ENCODE measurements at regions not wholly inside any gene's neighbourhood (a gene's known extent, or its start where the extent isn't known, plus 50 kb on each side); places are given as distances from the start of the nearest gene placed in this dataset.

DNA sequence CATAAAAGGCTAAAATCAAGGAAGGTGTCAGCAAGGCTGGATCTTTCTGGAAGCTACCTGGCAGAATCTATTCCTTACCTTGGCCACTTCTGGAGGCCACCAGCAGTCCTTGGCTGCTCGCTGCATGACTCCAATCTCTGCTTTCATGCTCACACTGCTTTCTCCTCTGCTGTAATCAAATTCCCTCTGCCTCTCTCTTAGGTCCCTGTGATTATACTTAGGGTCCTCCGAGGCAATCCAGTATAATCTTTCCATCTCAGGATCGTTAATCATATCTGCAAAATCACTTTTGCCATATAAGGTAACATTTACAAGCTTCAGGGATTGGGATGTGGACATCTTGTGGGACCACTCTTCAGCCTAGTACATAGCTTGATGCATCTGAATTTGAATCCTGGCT is 110.7 kb upstream of the IVNS1ABP start:
- no peak for DNase-seq

DNA sequence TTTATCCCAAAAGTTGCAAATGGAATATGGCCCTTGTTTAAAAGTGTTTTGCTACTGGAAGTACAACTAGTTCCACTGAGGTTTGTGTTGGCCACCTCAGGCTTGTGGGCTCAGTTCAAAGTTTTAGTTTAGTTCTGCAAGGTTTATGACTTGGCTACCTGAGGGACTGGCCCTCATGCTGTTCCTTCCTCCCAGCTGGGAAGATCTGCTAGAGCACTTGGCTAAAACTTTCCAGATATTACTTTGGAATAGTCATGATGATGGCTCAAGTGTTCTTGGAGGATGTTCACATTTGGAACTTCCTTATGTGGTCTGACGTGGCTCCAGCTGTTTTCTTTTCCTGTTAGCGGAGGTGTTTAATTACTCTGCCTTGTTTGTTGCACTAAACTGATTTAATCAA is 110.2 kb upstream of the IVNS1ABP start:
- DNase-seq = no peak

GRCh38 chr1:185426848-185427247 is 109.8 kb upstream of the IVNS1ABP start:
- DNase-seq = no peak

DNA sequence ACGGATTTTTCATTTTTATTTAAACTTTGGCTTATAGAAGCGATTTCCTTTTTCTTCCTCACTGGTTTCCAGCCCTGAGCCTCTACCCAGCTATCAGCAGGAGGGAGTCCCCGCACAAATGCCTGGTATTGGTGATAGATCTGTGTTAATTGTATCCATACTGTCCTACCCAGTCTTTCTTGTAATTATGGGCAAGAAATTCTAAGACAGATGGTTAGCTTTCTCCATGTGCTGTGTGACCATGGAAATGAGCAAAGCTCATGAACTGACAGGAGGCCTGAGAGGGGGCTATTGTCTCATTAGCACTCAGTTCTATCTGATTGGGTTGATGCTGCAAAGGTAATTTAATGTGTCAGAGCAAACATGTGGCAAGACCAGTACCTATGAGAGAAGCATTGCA is 108.1 kb upstream of the IVNS1ABP start:
- no peak for DNase-seq

GRCh38 chr1:185421485-185422107 is 104.6 kb upstream of the IVNS1ABP start:
- no peak for DNase-seq

GRCh38 chr1:185420588-185421081 is 103.6 kb upstream of the IVNS1ABP start:
- no peak for DNase-seq

DNA sequence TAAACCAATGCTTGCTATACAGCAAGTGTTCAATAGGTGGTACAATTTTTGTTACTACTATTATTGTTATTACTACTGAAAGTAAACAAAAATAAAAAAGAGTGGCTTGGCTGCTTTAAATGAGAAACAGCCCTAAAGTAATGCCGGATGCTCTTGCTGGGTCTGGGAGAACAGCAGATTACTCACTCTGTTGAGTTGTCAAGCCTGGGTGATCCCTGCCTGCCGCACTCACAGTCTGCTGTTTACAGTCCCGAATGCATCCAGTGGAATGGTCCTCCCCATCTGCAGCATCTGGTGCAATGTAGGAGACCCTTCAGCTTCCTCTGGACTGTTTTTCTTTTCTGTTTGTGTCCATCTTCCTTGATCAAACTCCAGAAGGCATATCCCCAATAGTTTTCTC is 102.7 kb upstream of the IVNS1ABP start:
- no peak for DNase-seq

DNA sequence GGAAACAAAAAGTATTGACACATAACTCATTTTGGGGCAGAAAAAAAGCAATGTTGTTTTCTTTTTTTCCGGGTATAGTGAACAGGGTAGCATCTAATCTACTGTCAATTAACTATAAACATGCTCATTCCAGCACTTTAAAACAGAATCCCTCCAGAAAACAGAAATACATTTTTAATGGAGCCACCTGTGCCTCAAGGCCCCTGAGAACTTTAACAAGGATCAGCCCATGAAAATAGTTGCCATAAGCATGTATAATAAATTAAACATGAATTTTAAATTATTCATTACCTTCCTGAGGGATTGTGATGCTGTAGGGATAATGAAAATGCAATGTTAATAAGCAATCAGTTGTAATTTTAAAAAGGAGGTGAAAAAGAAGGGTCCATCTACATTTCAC is 101.4 kb upstream of the IVNS1ABP start:
- no peak for DNase-seq

DNA sequence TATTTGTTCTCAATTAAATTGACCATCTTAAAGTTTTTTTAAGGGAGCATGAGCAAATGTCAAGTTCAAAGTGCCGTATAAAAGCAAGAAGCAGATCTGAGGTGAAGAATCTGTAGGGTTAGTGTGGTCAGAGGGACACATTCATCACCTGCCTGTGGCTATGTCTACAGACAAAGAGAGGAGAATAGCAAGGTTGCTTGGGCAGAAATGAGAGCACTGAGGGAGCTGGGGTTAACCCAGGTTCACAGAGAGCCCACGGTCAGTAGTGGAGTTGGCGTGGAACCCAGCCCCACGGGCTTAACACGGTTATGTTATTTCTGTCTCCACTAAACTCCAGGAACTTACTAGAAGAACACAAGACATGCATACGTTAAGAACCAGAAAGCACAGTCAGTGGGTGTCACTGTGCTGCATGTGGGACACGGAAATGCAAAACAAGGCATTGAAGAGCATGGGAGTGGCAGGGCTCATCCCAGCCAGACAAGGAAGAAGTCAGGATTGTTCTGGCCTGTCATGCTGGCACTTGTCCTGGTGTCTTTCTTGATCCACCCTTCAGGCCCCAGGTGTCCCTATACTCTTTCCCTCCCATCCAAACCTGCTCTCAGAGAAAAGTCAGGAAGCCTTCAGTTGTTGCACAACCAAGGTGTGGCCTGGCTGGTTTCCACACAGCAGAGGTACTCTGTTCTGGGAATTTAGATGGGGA is 95.5 kb upstream of the IVNS1ABP start:
- no peak for DNase-seq

DNA sequence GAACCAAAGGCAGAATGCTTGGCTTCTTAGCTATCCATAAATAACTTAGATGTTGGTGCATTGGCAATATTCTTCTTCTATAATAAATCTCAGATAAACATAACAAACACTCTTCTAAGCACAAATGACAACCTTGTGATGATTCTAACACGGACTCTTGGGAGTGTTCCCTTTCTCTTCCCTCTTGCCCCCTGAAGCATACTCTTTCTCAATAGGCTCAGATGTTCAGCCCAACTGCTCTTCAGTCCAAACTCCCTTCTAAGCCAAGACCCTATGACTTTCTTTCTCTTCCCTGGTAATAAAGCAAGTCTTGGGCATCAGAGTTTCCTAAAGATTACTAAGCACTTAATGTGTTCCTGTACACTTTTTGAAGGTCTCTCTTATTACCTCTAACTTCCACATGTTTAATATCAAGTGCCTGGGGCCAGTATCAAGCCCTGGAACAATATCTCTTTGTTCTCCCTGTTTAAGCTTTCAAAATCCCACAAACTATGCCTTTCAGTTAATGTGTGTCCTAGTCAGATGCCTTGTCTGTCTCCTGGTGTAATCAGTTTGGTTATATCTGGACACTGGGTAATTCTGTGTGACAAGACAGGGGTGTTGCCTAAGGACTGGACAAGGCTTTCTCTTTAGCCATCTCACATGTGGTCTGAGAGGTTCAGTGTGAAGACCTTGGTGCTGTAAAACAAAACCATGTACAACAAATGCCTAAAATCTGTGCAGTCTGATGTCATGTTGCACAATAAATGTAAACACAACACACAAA is 92.9 kb upstream of the IVNS1ABP start:
- DNase-seq = no peak

GRCh38 chr1:185409345-185409744 is 92.3 kb upstream of the IVNS1ABP start:
- no peak for DNase-seq

DNA sequence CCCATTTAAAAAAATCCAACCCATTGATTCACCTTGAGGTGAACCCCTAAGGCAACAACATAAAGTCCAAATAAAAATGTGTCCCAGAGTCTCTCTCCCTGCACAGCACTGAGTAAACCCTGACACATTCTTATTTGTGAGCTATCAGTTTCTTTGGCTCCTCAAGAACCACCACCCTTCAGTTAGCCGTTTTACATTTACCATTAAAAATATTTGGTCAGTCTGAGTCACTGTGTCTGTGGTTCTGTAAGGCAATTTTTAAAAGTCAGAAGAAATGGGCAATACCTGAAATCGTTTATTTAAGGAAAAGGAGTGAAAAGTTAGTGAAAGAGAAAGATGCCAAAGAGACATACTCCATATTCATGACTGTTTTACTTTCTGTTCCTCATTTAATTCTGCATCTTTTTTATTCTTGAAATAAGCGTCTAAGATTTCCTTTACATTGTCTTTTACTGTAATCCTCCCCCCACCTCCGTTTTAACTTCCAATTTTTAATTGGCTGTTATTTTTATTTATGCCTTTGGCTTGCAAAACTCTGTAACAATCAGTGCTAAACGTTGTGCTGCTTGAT is 91.7 kb upstream of the IVNS1ABP start:
- DNase-seq = no peak

DNA sequence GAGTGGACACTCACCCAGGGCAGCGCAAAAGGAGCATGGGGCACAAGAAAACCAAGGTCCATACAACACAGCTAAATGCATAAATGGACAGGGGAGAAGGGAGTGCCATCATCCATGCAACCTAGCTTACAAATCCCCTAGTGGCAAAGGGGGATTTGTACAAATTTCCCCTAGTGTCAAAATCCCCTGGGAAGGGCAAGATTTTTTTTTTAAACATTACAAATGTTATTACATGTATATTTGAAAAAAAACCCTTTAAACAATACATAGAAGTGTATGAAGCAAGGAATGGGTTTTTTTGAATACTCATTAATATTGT is 89.6 kb upstream of the IVNS1ABP start:
- no peak for DNase-seq

- no peak for DNase-seq
Measured at GRCh38 chr1:185406006-185406690, 89.1 kb upstream of the IVNS1ABP start.

DNA sequence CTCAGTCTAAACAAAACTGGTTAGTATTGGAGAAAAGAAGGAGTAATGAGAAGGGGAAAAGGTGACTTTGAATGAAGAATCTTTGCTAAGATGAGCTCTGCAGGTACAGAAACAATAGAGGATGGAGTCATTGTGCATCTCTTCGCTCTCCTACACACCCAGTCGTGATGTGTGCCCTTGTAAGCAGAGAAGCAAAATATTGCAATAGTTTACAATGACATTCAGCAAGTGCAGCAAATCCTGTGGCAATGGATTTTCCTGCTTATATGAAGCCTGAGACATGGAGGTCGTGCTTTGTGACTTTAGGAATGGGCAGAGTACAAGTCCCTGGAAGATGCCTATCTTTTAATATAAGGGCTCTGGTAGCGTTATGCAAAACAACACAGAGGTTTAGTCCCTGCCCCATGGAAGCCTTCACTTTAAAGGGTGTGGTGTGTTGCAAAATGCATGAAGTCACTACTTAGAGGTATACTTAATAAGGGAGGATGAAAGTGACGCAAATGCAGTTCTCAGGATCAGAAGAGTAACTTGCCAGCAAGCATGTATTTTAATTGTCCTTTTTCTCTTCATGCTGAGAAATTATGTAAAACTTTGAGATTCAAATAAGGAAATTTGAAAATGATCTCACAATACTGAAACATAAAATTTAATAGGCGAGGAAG is 88.0 kb upstream of the IVNS1ABP start:
- DNase-seq = no peak

DNA sequence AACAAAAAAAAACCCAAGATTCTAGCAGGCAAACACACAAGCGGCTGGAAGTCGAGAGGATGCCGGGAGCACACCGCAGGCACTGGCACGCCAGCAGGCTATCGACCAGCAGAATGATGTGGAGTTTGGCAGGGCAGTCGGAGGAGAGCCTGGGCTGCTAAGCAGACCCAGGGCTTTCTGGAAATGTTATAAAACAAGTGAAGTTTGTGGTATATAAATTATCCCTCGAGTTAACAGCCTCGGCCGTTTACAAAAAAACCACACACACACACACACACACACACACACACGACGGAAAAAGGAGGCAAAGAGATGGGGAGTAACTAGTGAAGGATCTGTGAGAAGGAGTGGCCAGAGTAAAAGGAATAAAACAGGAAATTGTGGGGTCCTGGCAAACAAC is 87.2 kb upstream of the IVNS1ABP start:
- no peak for DNase-seq

DNA sequence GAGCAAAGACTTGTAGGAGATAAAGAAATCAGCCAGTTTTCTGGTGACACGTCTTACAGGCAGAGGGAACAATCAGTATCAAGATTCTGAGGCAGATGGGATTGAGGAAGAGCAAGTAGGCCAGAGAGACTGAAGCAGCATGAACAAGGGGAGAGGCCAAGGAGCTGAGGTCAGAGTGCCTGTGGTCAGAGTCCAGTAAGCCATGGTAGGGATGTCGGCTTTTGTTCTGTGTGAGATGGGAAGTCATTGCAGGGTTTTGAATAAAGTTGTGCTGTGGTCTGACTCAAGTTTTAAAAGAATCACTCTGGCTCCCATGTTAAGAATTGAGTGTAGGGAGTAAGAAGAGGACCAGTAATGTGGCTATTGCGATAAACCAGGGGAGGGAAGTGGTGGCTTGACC is 85.9 kb upstream of the IVNS1ABP start:
- DNase-seq = no peak

DNA sequence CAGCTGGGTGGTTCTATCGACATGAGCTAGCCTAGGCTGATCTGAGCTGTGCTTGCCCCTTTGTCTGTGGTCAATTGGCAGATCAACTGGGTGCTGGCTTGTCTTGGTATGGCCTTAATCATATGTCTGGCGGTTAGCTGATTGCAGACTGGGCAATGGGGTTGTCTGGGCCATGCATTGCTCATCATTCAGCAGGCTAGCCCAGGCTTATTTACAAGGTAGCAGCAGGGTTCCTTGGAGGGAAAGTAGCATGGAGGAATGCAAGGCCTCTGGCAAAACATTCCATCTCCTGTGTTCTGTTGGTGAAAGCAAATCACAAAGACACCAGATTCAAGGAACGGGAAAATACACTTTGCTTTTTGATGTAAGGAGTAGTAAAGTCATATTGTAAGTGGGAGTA is 84.0 kb upstream of the IVNS1ABP start:
- no peak for DNase-seq

DNA sequence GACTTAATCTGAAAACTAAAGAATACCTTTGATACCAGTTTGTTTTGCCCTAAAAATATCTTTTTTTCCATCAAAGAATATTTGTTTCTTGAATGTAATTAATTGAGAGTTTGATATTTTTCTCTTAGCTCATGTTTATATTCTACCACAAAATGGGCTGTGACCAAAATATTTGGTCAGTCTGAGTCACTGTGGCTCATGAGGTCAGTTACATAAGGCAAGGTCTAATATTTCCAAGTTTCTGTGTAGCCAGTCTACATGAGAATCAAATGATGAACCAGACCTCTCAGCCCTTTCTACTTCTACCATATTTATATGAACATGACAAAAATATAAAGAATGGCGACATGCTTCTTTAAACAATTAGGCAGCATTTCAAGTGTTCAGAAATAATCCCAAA is 83.0 kb upstream of the IVNS1ABP start:
- no peak for DNase-seq

DNA sequence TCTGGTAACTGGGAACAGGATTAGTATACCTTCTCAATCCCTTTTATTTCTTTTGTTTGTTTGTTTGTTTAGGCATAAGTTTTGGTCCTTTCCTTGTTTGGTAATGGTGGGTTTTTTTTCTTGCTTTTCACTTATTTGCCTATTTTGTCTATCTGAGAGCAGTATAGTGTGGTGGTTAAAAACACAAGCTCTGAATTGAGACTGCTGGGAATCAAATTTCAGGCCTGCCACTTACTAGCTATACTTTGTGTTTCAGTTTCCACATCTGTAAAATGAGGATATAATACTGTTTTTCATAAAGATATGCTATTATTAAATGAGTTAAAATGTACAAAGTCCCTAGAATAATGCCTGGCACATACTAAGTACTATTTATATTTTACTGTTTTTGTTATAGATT is 81.6 kb upstream of the IVNS1ABP start:
- no peak for DNase-seq

DNA sequence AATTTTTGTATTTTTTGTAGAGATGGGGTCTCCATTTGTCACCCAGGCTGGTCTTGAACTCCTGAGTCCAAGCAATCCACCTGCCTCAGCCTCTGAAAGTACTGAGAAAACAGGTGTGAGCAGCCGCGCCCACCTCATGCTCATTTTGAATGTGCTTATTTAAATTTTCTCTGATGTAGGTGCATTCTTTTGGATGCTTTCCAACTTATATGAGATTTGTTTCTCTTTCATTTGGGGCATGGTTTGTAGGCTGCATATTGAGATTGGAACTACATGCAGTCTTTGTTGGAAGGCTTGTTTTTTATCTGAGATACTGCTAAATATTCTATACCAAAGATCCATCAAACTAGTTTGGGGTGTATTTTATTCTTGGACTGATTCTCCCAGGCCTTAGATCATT is 81.0 kb upstream of the IVNS1ABP start:
- no peak for DNase-seq

GRCh38 chr1:185397183-185397582 is 80.1 kb upstream of the IVNS1ABP start:
- DNase-seq = no peak

DNA sequence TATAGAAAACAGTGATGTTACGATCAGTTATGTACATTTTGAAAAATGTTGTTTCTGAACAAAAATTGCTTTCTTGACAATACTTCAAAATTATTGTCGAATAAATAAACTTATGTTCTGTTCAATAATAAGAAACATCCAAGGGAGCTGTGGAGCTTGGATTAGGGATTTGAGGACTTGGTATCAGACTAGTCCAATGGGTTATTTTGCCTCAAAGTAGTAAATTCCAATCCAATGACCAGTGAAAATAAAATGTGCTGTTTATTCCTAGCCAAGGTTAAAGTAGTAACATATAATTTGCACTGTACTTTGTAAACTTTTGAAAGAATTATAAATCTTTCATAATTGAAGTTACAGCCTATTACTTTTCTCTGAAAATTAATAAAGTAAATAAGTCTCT is 79.1 kb upstream of the IVNS1ABP start:
- DNase-seq = no peak
